ENCODE measurements at regions not wholly inside any gene's neighbourhood (a gene's known extent, or its start where the extent isn't known, plus 50 kb on each side); places are given as distances from the start of the nearest gene placed in this dataset.

- no peak for TF ChIP-seq CTCF (IDR thresholded peaks at IDR 0.05; ENCODE audit: borderline replicate concordance, extremely low read depth, low read length, poor library complexity, severe bottlenecking)
- no peak for TF ChIP-seq EZH2 (IDR thresholded peaks at IDR 0.05; ENCODE audit: borderline replicate concordance, low read depth, low read length, severe bottlenecking)
These were observed 145.4 kb upstream of the SHB start for GRCh38 chr9:38214432-38214831.

Measured in DND-41 (cell line).